ENCODE measurements at regions not wholly inside any gene's neighbourhood (a gene's known extent, or its start where the extent isn't known, plus 50 kb on each side); places are given as distances from the start of the nearest gene placed in this dataset.
A peak's percentile ranks its signal among the peaks of the same experiment; 100 is the strongest.
"Not testable (repeated sequence)": the region's sequence is repeated elsewhere in the genome, so short reads cannot be mapped to it uniquely, and the experiment has no call there.

GRCh38 chr5:42179843-42180242 lies 243.4 kb upstream of the GHR start:
- not testable (repeated sequence) for H3T11ph ChIP-seq (ENCODE audit: low read length); H3K27ac Mint-ChIP-seq; H3K27ac ChIP-seq (ENCODE audit: insufficient read length, low read depth, low read length); H3K14ac ChIP-seq (ENCODE audit: insufficient read depth, low read length); H3K4ac ChIP-seq (ENCODE audit: low read depth, low read length); H3K56ac ChIP-seq (ENCODE audit: insufficient read length, low read depth, low read length); H4K8ac ChIP-seq (replicated peaks; ENCODE audit: insufficient read length, low read depth, low read length); H2BK20ac ChIP-seq (ENCODE audit: low read depth, low read length, poor library complexity, severe bottlenecking); H3K9ac ChIP-seq (ENCODE audit: extremely low read depth, insufficient read length, low read length); H3K4me1 ChIP-seq (ENCODE audit: insufficient read depth, low read length); H2AK5ac ChIP-seq (ENCODE audit: insufficient read length, low read length); H3K9me3 ChIP-seq (ENCODE audit: control insufficient read depth, low read depth, low read length); H3K79me1 ChIP-seq (ENCODE audit: insufficient read depth, low read depth, low read length, poor library complexity, severe bottlenecking); H3K27me3 Mint-ChIP-seq (ENCODE audit: low read depth); DNase-seq; H3K18ac ChIP-seq (ENCODE audit: insufficient read length, low read depth, low read length); H2BK15ac ChIP-seq (ENCODE audit: low read depth, low read length); H4K20me1 ChIP-seq (ENCODE audit: control insufficient read depth, insufficient read depth, insufficient read length); H3K4me3 Mint-ChIP-seq; H3K4me2 ChIP-seq (ENCODE audit: insufficient read depth, insufficient read length, low read length); H3K23me2 ChIP-seq (ENCODE audit: insufficient read length, low read depth, low read length, poor library complexity, severe bottlenecking); H3K23ac ChIP-seq (ENCODE audit: insufficient read length, low read depth, low read length); H3K79me2 ChIP-seq (ENCODE audit: insufficient read depth, low read length); H4K91ac ChIP-seq (ENCODE audit: insufficient read length, low read depth, low read length); H4K5ac ChIP-seq (ENCODE audit: insufficient read length, low read depth, low read length); H2BK5ac ChIP-seq (ENCODE audit: insufficient read length, low read length); H2AFZ ChIP-seq (ENCODE audit: low read length); H2BK120ac ChIP-seq (ENCODE audit: low read depth, low read length, poor library complexity, severe bottlenecking); H2BK12ac ChIP-seq (ENCODE audit: insufficient read length, low read depth, low read length); H3K27me3 ChIP-seq (ENCODE audit: insufficient read depth, low read length); H3K4me1 Mint-ChIP-seq
- WGBS (ENCODE audit: extremely low coverage, insufficient read length, low lambda C conversion rate) = no CpG with 5 or more reads among the region's 1 CpG
- Mint-ChIP-seq H3K9me3 (peaks cover 22 to 37% of the 10 kb centered on the region in 2 experiments), H3K36me3 (ENCODE audit: insufficient read depth in 1 of 3, low read depth in 3 of 3) (peaks cover 5 to 26% (median 10%) of the 10 kb centered on the region in 3 experiments; a peak in 6 of 7 replicates)
- TF ChIP-seq CTCF (conservative IDR thresholded peaks at IDR 0.05) = peak; percentile 33; the same call in 2 of the 3 replicates
